Naive B cell (primary cell): ENCODE measurements at regions not wholly inside any gene's neighbourhood (a gene's known extent, or its start where the extent isn't known, plus 50 kb on each side); places are given as distances from the start of the nearest gene placed in this dataset.
A peak's percentile ranks its signal among the peaks of the same experiment; 100 is the strongest.

Experiments used
- ATAC-seq, 2 donors: fragments of 150-1000 bp; cut with Tn5 transposase; 2 replicates each; pipeline ENCODE4 v1.10.0; 2021; ENCODE audit warnings: low read depth in 2 of 2, mild to moderate bottlenecking in 2 of 2, moderate library complexity in 2 of 2
- DNase-seq: peaks from one replicate; pipeline ENCODE4 v3.0.0; 2022
- H3K27ac Mint-ChIP-seq, 6 donors: one replicate each; pipeline ENCODE4 v1.8.0; 2020 to 2022; ENCODE audit warnings: mild to moderate bottlenecking in 6 of 6, mixed read lengths in 6 of 6, moderate library complexity in 5 of 6, inconsistent platforms in 2 of 6
- H3K27me3 Mint-ChIP-seq, 3 donors: one replicate each; pipeline ENCODE4 v1.8.0; 2021 to 2022; ENCODE audit warnings: mixed read lengths in 3 of 3, mild to moderate bottlenecking in 1 of 3
- H3K36me3 Mint-ChIP-seq, 2 donors: one replicate each; pipeline ENCODE4 v1.8.0; 2020 to 2022; ENCODE audit warnings: mixed read lengths in 2 of 2, inconsistent platforms in 1 of 2, mild to moderate bottlenecking in 1 of 2
- H3K4me1 Mint-ChIP-seq, 3 donors: one replicate each; pipeline ENCODE4 v1.8.0; 2020 to 2022; ENCODE audit warnings: mixed read lengths in 3 of 3, inconsistent platforms in 1 of 3, mild to moderate bottlenecking in 1 of 3, moderate library complexity in 1 of 3
- H3K4me3 Mint-ChIP-seq, 8 donors: one replicate each; pipeline ENCODE4 v1.8.0; 2020 to 2022; ENCODE audit warnings: mild to moderate bottlenecking in 8 of 8, mixed read lengths in 8 of 8, moderate library complexity in 8 of 8, inconsistent platforms in 2 of 8
- H3K9me3 Mint-ChIP-seq, 7 donors: one replicate each; pipeline ENCODE4 v1.8.0; 2020 to 2022; ENCODE audit warnings: mixed read lengths in 7 of 7, mild to moderate bottlenecking in 5 of 7, inconsistent platforms in 2 of 7, moderate library complexity in 1 of 7

DNA sequence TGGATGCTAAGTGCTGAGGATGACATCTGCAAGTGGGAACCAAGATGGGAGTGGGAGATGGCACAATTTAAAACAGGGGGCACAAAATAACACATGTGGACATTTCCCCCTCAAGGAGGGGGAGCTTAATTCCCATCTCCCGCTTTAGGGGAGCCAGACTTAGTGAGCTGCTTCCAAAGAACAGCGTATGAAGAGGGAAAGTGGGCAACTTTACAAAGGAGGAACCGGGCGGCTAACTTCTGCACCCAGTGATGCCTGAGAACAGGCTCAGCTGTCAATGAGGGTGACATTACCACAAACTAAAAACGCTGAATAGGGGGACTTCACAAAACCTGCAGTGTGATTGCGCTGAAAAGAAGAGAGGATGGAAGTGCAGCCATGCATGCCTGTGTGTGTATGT, 95.5 kb upstream of the NXT1 start:
- no peaks in the 10 kb centered on the region for H3K36me3 Mint-ChIP-seq
- H3K27me3 Mint-ChIP-seq, result peaks cover 12 to 29% (median 18%) of the 10 kb centered on the region in 3 donors
- H3K4me3 Mint-ChIP-seq, result no peak overlapping the region
- peaks cover 0 to 1% (median 0%) of the 10 kb centered on the region in 7 donors for H3K9me3 Mint-ChIP-seq
- no peaks in the 10 kb centered on the region for H3K4me1 Mint-ChIP-seq
- H3K27ac Mint-ChIP-seq, result peak overlapping the region in 1 of 6 donors; percentile 25
- DNase-seq (no peak), ATAC-seq (no peak)

DNA sequence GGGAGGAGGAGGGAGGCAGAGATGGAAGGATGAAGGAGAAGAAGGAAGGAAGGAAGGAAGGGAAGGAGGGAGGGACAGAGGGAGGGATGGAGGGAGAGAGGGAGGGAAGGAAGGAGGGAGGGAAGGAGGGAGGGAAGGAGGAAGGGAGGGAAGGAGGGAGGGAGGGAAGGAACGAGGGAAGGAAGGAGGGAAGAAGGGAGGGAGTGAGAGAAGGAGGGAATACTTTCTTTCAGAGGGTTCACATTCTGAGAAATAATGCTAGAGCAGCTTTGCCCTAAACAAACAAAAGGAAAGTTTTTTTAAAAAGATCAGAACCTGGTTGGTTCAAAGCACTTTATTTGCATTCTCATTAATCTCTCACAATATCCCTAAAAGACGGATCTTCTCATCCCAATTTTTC, 96.1 kb upstream of the NXT1 start:
- Mint-ChIP-seq H3K36me3 (no peaks in the 10 kb centered on the region), H3K4me3 (no peak overlapping the region), H3K27me3 (peaks cover 15 to 35% (median 24%) of the 10 kb centered on the region in 3 donors), H3K27ac (no peak overlapping the region), H3K9me3 (peaks cover 0 to 1% (median 0%) of the 10 kb centered on the region in 7 donors), H3K4me1 (no peaks in the 10 kb centered on the region)
- ATAC-seq (no peak), DNase-seq (no peak)

DNA sequence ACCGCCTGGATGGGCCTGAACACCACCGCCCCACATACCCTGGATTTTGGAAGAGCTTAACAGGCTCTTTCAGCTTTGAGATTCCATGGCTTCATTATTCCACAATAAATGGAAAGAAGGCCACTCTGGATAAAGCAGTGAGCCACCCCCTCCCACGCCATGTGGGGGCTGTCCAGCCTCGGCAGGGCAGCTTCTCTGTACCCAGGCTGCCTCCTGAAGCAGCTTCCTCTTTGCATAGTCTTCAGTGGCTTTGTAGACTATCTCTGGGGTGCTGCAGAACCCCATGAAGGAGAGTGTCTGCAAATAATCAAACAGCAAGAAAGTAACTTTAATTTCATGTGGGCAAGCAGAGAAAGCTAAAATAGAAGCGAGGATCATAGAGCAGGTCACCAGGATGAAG, 96.6 kb upstream of the NXT1 start:
- H3K9me3 Mint-ChIP-seq, result peaks cover 0 to 1% (median 0%) of the 10 kb centered on the region in 7 donors
- H3K36me3 Mint-ChIP-seq, result no peaks in the 10 kb centered on the region
- no peak overlapping the region for H3K27ac Mint-ChIP-seq
- peaks cover 15 to 37% (median 26%) of the 10 kb centered on the region in 3 donors for H3K27me3 Mint-ChIP-seq
- ATAC-seq, result no peak
- no peak overlapping the region for H3K4me3 Mint-ChIP-seq
- no peak for DNase-seq
- no peaks in the 10 kb centered on the region for H3K4me1 Mint-ChIP-seq

DNA sequence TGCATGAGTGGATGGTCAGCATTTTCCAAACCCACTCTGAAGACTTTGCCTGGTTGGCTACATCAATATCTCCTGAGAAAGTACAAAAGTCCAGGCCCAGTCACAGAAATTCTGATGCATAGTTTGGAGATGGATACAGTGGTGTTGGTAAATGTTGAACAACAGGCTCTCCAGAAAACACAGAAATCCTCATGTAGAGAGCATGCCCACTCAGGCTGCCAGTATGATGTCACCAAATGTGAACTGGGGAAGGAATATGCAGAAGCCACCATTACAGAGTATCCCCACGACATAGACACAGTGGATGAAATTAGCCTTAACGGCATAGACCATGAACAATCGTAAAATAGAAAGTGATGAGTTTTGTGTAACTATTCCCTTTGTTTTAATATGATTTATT, 97.1 kb upstream of the NXT1 start:
- Mint-ChIP-seq H3K27ac (no peak overlapping the region), H3K27me3 (peaks cover 16 to 39% (median 28%) of the 10 kb centered on the region in 3 donors), H3K9me3 (peaks cover 0 to 1% (median 0%) of the 10 kb centered on the region in 7 donors), H3K4me3 (no peak overlapping the region), H3K4me1 (no peaks in the 10 kb centered on the region), H3K36me3 (no peaks in the 10 kb centered on the region)
- ATAC-seq (no peak), DNase-seq (no peak)

DNA sequence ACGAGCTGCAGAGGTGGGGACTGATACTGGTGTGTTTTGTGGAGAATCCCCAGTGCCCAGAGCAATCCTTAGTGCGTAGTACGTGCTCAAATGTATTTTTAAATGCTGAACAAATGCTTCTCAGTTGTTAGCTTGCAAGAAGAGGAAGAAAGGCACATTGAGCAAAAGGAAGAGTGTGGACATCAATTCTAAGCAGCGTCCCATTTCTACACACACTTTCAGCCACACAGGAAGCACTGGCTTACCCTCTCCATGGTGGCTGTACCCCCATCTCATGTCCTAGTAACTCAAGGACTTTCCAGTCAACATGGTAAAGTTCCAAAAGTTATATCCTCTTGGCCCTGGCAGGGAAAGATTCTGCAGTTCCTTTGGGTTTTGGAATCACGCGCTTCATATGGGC, 98.8 kb upstream of the NXT1 start:
- DNase-seq (no peak), ATAC-seq (no peak)
- H3K27me3 Mint-ChIP-seq, result peaks cover 19 to 44% (median 32%) of the 10 kb centered on the region in 3 donors
- H3K9me3 Mint-ChIP-seq, result peaks cover 0 to 1% (median 0%) of the 10 kb centered on the region in 7 donors
- H3K4me1 Mint-ChIP-seq, result peaks cover 0 to 10% (median 4%) of the 10 kb centered on the region in 3 donors
- no peak overlapping the region for H3K27ac Mint-ChIP-seq
- no peaks in the 10 kb centered on the region for H3K36me3 Mint-ChIP-seq
- no peak overlapping the region for H3K4me3 Mint-ChIP-seq

DNA sequence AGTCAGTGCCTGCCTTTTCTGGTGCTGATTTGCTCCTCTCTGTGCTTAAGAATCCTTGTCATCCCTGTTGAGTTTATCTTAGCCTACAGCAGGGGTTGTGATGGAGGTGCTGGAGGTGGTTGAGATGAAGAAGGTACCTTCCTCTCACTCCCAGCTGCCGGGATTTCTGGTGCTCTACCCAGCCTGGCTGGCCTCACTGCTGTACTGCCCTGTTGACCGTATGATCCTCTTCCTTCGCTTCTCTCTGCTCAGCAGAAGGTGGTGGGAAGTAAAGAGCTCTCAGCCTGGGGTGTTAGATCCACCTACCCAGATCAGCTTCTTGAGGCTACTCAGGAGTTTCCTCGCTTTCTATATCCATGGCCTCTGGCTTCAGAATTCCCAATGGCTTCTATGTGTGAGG, 101.0 kb upstream of the NXT1 start:
- Mint-ChIP-seq H3K4me1 (peaks cover 14 to 27% (median 19%) of the 10 kb centered on the region in 3 donors), H3K36me3 (no peaks in the 10 kb centered on the region), H3K27me3 (peaks cover 19 to 43% (median 36%) of the 10 kb centered on the region in 3 donors), H3K27ac (no peak overlapping the region), H3K4me3 (no peak overlapping the region), H3K9me3 (peaks cover 0 to 5% (median 0%) of the 10 kb centered on the region in 7 donors)
- ATAC-seq (no peak), DNase-seq (no peak)

DNA sequence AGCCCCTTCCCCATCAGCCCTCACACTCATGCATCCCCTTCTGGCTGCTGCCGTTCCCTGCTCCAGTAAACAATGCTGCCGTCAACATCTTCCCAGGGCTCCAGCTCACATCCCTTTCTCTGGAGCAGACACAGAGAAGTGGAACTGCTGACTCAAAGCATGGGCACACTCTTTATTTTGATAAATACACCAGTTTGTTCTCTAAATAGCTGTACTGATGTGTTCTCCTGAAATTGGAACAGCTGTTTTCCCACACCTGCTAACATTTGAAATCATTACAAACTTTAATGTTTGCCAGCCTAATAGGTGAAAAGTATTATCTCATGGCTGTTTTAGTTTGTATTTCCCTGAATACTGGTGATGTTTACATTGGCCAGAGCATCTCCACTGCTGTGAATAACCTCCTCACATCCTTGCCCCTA, 102.1 kb upstream of the NXT1 start:
- Mint-ChIP-seq H3K9me3 (peaks cover 0 to 5% (median 0%) of the 10 kb centered on the region in 7 donors), H3K27me3 (peaks cover 15 to 35% (median 32%) of the 10 kb centered on the region in 3 donors), H3K4me1 (peaks cover 14 to 27% (median 19%) of the 10 kb centered on the region in 3 donors), H3K36me3 (no peaks in the 10 kb centered on the region), H3K4me3 (no peak overlapping the region), H3K27ac (no peak overlapping the region)
- no peak for ATAC-seq
- no peak for DNase-seq

DNA sequence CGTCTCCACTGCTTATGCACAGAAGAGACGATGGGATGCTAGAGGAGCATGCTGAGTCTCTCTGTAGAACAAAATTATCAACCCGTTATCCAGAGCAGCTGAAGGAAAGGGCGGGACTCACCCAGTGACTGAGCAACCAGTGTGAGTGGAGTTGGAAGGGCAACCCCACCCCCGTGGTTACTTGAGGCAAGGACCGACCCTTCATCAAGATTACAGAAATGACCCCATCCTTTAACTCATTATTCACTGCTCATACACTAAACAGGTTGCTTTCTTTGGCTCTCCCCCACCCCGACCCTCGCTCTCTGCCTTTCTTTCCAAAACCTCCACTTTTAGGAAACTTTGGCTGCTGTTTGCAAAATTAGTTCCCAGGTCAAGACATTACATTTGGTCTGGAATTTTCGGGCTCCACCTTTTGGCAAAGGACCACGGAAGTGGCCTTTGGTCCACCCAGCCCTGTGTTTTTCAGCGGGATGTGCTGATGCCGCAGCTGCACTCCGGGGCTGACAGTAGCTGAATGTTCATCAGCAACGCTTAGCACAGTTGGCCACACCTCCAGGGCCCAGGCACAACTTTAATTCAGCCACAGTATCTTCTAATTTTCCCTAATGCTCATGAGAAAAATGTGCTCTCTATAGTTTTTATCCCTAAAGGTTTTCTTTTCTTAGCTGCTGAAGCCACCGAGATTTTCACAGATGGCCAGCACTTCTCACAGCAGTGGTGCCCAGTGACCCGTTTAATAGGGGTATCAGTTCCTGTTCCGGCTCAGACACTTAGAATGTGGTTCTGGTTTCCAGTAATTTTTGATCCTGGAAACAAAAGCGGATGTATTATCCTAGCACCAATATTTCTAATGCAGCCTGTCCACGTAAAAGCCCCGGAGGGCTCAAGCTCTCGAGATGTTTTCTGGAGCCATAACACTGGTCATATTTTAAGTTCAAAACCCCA, 103.6 kb upstream of the NXT1 start:
- H3K9me3 Mint-ChIP-seq, result peaks cover 0 to 7% (median 0%) of the 10 kb centered on the region in 7 donors
- no peak overlapping the region for H3K27ac Mint-ChIP-seq
- peak overlapping the region in 3 of 8 donors; percentile 6 to 63 (median 34) for H3K4me3 Mint-ChIP-seq
- peaks cover 19 to 38% (median 31%) of the 10 kb centered on the region in 3 donors for H3K27me3 Mint-ChIP-seq
- H3K4me1 Mint-ChIP-seq, result peaks cover 14 to 27% (median 19%) of the 10 kb centered on the region in 3 donors
- no peak for DNase-seq
- no peaks in the 10 kb centered on the region for H3K36me3 Mint-ChIP-seq
- no peak for ATAC-seq

DNA sequence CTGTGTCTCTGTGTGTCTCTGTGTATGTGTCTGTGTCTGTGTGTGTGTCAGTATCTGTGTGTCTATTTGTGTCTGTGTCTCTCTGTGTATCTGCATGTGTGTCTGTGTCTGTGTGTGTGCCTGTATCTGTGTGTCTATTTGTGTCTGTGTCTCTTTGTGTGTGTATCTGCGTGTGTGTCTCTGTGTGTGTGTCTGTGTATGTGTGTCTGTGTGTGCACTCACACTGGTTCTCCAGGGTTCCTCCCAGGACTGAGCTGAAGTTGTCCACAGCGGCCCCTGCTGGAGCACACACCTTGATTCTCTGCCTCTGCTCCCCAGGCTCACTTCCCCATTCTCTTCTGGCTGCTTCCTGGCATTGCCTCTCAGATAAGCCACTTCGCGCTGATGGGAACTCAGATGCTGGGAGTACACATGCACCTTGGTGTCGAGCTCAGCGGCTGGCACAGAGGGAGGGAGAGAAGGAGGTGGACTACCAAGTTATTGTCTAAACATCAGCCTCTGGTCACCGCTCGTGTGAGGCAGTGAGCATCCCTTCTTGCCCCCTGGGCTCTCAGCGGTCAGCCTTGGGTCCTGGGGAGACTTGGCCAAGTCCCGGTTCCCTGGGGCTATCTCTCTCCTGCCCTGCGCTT, 104.9 kb upstream of the NXT1 start:
- H3K36me3 Mint-ChIP-seq, result no peaks in the 10 kb centered on the region
- DNase-seq, result peak; percentile 15
- ATAC-seq, result peak; percentile 61 to 86
- peak overlapping the region in 1 of 6 donors; percentile 6 for H3K27ac Mint-ChIP-seq
- peaks cover 0 to 9% (median 0%) of the 10 kb centered on the region in 7 donors for H3K9me3 Mint-ChIP-seq
- peaks cover 18 to 48% (median 38%) of the 10 kb centered on the region in 3 donors for H3K27me3 Mint-ChIP-seq
- peaks cover 14 to 27% (median 19%) of the 10 kb centered on the region in 3 donors for H3K4me1 Mint-ChIP-seq
- peak overlapping the region in 2 of 8 donors; percentile 27 to 44 for H3K4me3 Mint-ChIP-seq

DNA sequence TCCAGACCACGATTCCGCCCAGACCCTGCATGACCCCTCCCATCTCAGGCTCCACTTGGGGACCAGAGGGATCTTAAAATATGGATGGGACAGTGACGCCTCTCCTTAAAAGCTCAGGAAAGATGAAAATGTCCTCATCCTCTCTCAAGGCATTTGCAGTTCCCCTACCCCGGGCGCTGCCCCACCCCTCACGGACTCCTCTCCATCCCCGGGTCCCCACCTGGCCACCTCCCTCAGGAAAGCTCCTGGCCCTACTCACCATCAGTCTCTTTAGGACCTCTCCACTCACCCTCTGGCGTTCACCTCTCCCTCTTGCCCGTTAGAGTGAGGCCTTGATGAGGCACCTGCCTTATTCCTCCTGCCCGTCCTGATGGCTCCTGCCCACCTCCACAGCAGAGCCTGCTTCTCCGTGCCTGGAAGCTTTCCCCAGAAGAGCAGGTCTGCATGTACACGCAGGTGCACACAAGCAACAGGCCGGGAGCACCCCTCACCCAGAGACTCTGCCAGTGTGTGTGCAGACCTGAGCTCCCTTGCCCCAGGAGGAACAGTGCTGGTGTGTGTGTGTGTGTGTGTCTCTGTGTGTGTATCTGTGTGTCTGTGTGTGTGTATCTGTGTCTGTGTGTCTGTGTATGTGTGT, 105.6 kb upstream of the NXT1 start:
- Mint-ChIP-seq H3K27ac (no peak overlapping the region), H3K4me1 (peaks cover 14 to 27% (median 19%) of the 10 kb centered on the region in 3 donors), H3K27me3 (peaks cover 20 to 51% (median 36%) of the 10 kb centered on the region in 3 donors), H3K9me3 (peaks cover 0 to 9% (median 0%) of the 10 kb centered on the region in 7 donors), H3K4me3 (peak overlapping the region in 1 of 8 donors; percentile 27), H3K36me3 (no peaks in the 10 kb centered on the region)
- no peak for ATAC-seq
- DNase-seq, result no peak

DNA sequence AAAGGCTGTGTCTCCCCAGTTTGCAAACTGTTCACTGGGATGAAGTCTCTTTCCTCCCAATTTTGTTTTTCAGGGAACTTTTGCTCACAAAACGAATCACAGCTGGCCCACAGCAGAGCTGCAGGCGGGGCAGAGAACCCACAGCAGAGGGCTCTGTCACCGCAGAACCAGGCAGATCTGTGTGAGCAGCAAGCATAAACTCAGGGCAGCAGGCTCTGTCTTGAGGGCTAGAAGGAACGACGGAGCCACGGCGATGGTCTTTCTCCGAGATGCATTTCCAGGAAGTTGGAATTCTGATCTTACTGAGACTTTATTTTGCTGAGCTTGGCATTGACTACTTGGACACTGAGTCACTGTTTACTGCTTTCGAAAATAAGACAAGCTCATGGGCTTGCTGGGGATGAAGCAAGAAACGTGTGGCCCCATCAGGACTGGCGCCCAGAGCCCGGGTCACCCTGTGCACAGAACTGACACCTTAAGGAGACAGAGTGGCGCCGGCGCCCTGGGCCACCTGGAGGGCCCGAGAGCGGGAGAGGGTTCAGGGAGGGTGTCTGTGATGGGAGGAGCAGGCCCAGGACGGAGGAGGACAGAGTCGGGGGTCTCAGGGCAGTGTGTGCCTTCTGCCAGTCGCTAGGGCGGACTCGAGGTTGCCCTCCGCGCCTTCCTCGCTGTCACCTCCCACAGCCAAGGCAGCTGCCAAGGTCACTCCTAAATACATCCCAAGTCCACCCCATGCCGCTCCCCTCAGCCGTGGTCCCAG, 106.3 kb upstream of the NXT1 start:
- Mint-ChIP-seq H3K4me3 (no peak overlapping the region), H3K27ac (no peak overlapping the region), H3K9me3 (peaks cover 3 to 15% (median 6%) of the 10 kb centered on the region in 7 donors), H3K36me3 (peaks cover 0 to 6% of the 10 kb centered on the region in 2 donors), H3K27me3 (peaks cover 23 to 51% (median 35%) of the 10 kb centered on the region in 3 donors), H3K4me1 (peaks cover 14 to 27% (median 19%) of the 10 kb centered on the region in 3 donors)
- ATAC-seq (no peak), DNase-seq (no peak)

DNA sequence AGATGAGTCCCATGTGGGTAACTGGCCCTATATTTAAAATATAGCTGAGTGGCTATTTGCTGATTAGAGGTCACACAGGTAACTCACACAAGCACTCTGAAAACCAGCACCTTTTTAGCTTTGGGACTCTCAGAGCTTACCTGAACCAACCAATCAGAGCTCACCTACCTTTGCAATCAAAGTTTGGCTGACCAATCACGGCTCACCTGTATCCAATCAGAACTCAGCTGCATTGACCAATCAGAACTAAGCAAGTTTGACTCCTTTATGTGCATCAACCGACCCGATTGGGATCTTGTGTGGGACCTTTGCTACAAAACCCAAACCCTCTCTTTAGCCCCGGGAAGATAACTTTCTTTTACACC, 106.8 kb upstream of the NXT1 start:
- peaks cover 14 to 27% (median 19%) of the 10 kb centered on the region in 3 donors for H3K4me1 Mint-ChIP-seq
- ATAC-seq (no peak), DNase-seq (no peak)
- H3K9me3 Mint-ChIP-seq, result peaks cover 8 to 21% (median 11%) of the 10 kb centered on the region in 7 donors
- H3K4me3 Mint-ChIP-seq, result no peak overlapping the region
- H3K27ac Mint-ChIP-seq, result no peak overlapping the region
- peaks cover 25 to 56% (median 40%) of the 10 kb centered on the region in 3 donors for H3K27me3 Mint-ChIP-seq
- H3K36me3 Mint-ChIP-seq, result peaks cover 0 to 11% of the 10 kb centered on the region in 2 donors
